Vagina (tissue), 2 donors: ENCODE measurements at regions not wholly inside any gene's neighbourhood (a gene's known extent, or its start where the extent isn't known, plus 50 kb on each side); places are given as distances from the start of the nearest gene placed in this dataset.

Source experiments
- CTCF ChIP-seq, 3 experiments: fragments of 450-650 bp in 2 of 3; fragments of 200-600 bp in 1 of 3; sonication (generic) in 1 of 3; IDR thresholded peaks; one replicate each; pipeline ENCODE4 v1.5.1; 2017 to 2019; ENCODE audit warnings: antibody characterized with exemption in 3 of 3, mild to moderate bottlenecking in 2 of 3, moderate library complexity in 2 of 3
- POLR2A ChIP-seq, 2 donors: fragments of 450-650 bp; IDR thresholded peaks; one replicate each; pipeline ENCODE4 v1.6.1; 2017; ENCODE audit warnings: antibody characterized with exemption in 2 of 2, mild to moderate bottlenecking in 2 of 2, moderate library complexity in 2 of 2
- POLR2AphosphoS5 ChIP-seq, 2 donors: sonication (generic); formaldehyde crosslinking; IDR thresholded peaks; one replicate each; pipeline ENCODE4 v1.9.0; 2017; ENCODE audit warnings: antibody characterized with exemption in 2 of 2, mild to moderate bottlenecking in 2 of 2, low read depth in 1 of 2; ENCODE audit not compliant: insufficient read depth in 1 of 2

- no peak for TF ChIP-seq CTCF (IDR thresholded peaks at IDR 0.05)
- no peak for TF ChIP-seq POLR2AphosphoS5 (IDR thresholded peaks at IDR 0.05; ENCODE audit: insufficient read depth in 1 of 2, low read depth in 1 of 2)
- TF ChIP-seq POLR2A (IDR thresholded peaks at IDR 0.05) = no peak
Measured at GRCh38 chr13:65653613-65654012, 1576.5 kb downstream of the PCDH9 start.
